HL-60 (cell line): ENCODE measurements at regions not wholly inside any gene's neighbourhood (a gene's known extent, or its start where the extent isn't known, plus 50 kb on each side); places are given as distances from the start of the nearest gene placed in this dataset.

ENCODE experiments used
- GABPA ChIP-seq: IDR thresholded peaks from 2 replicates; pipeline ENCODE4 v1.6.1; 2012; ENCODE audit warnings: low read depth
- POLR2AphosphoS5 ChIP-seq: IDR thresholded peaks from 2 replicates; pipeline ENCODE4 v1.6.1; 2012; ENCODE audit warnings: low read depth
- TF ChIP-seq, protein P1 (sequence below): IDR thresholded peaks from one replicate; pipeline ENCODE4 v1.5.1; 2011; ENCODE audit warnings: low read length, control low read depth, inconsistent platforms; ENCODE audit not compliant: insufficient read depth

- TF ChIP-seq, protein P1, sequence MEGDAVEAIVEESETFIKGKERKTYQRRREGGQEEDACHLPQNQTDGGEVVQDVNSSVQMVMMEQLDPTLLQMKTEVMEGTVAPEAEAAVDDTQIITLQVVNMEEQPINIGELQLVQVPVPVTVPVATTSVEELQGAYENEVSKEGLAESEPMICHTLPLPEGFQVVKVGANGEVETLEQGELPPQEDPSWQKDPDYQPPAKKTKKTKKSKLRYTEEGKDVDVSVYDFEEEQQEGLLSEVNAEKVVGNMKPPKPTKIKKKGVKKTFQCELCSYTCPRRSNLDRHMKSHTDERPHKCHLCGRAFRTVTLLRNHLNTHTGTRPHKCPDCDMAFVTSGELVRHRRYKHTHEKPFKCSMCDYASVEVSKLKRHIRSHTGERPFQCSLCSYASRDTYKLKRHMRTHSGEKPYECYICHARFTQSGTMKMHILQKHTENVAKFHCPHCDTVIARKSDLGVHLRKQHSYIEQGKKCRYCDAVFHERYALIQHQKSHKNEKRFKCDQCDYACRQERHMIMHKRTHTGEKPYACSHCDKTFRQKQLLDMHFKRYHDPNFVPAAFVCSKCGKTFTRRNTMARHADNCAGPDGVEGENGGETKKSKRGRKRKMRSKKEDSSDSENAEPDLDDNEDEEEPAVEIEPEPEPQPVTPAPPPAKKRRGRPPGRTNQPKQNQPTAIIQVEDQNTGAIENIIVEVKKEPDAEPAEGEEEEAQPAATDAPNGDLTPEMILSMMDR: no peak
- TF ChIP-seq GABPA (no peak), POLR2AphosphoS5 (no peak)
These were observed 124.5 kb upstream of the FST start for GRCh38 chr5:53355931-53356330.
